ENCODE measurements at regions not wholly inside any gene's neighbourhood (a gene's known extent, or its start where the extent isn't known, plus 50 kb on each side); places are given as distances from the start of the nearest gene placed in this dataset.

- Mint-ChIP-seq H3K4me3 (no peak overlapping the region), H3K4me1 (no peaks in the 10 kb centered on the region), H3K27ac (no peak overlapping the region), H3K27me3 (no peaks in the 10 kb centered on the region), H3K36me3 (ENCODE audit: low read depth) (no peaks in the 10 kb centered on the region), H3K9me3 (ENCODE audit: low read depth) (no peaks in the 10 kb centered on the region)
- no peak for ATAC-seq
- ChIA-PET POLR2A (no interaction called here), CTCF (no interaction called here)
- intact Hi-C loops (cut with DNase I, micrococcal nuclease) = no loop called here
- no peak for DNase-seq
Observed at GRCh38 chr2:153132418-153132817, 346.1 kb downstream of the RPRM start.

GRCh38 chr2:153115141-153115540 lies 363.4 kb downstream of the RPRM start:
- DNase-seq = no peak
- no peak overlapping the region for H3K4me3 Mint-ChIP-seq
- ATAC-seq = no peak
- intact Hi-C loops (cut with DNase I, micrococcal nuclease) = no loop called here
- ChIA-PET POLR2A (no interaction called here), CTCF (no interaction called here)
- no peaks in the 10 kb centered on the region for H3K36me3 Mint-ChIP-seq (ENCODE audit: low read depth)
- H3K27ac Mint-ChIP-seq = no peak overlapping the region
- H3K9me3 Mint-ChIP-seq (ENCODE audit: low read depth) = peaks cover 6% of the 10 kb centered on the region
- H3K27me3 Mint-ChIP-seq = no peaks in the 10 kb centered on the region
- no peaks in the 10 kb centered on the region for H3K4me1 Mint-ChIP-seq

GRCh38 chr2:153110486-153110885 lies 368.1 kb downstream of the RPRM start:
- Mint-ChIP-seq H3K36me3 (ENCODE audit: low read depth) (no peaks in the 10 kb centered on the region), H3K27ac (no peak overlapping the region), H3K9me3 (ENCODE audit: low read depth) (no peaks in the 10 kb centered on the region), H3K4me1 (no peaks in the 10 kb centered on the region), H3K27me3 (no peaks in the 10 kb centered on the region), H3K4me3 (no peak overlapping the region)
- ChIA-PET CTCF (no interaction called here), POLR2A (no interaction called here)
- no peak for ATAC-seq
- intact Hi-C loops (cut with DNase I, micrococcal nuclease) = no loop called here
- DNase-seq = no peak

- Mint-ChIP-seq H3K27ac (no peak overlapping the region), H3K4me1 (no peaks in the 10 kb centered on the region), H3K36me3 (ENCODE audit: low read depth) (no peaks in the 10 kb centered on the region), H3K9me3 (ENCODE audit: low read depth) (no peaks in the 10 kb centered on the region), H3K27me3 (no peaks in the 10 kb centered on the region), H3K4me3 (no peak overlapping the region)
- ChIA-PET CTCF (no interaction called here), POLR2A (no interaction called here)
- ATAC-seq (no peak), DNase-seq (no peak)
- intact Hi-C loops (cut with DNase I, micrococcal nuclease) = no loop called here
Observed at GRCh38 chr2:153109793-153110192, 368.8 kb downstream of the RPRM start.

- H3K36me3 Mint-ChIP-seq (ENCODE audit: low read depth) = no peaks in the 10 kb centered on the region
- intact Hi-C loops (cut with DNase I, micrococcal nuclease) = no loop called here
- H3K27ac Mint-ChIP-seq = no peak overlapping the region
- POLR2A ChIA-PET = no interaction called here
- CTCF ChIA-PET = no interaction called here
- H3K4me1 Mint-ChIP-seq = no peaks in the 10 kb centered on the region
- ATAC-seq = no peak
- no peak for DNase-seq
- no peaks in the 10 kb centered on the region for H3K27me3 Mint-ChIP-seq
- no peak overlapping the region for H3K4me3 Mint-ChIP-seq
- no peaks in the 10 kb centered on the region for H3K9me3 Mint-ChIP-seq (ENCODE audit: low read depth)
Observed at GRCh38 chr2:153106802-153107477, 371.6 kb downstream of the RPRM start.

- DNase-seq (no peak), ATAC-seq (no peak)
- no peak overlapping the region for H3K27ac Mint-ChIP-seq
- no peaks in the 10 kb centered on the region for H3K4me1 Mint-ChIP-seq
- POLR2A ChIA-PET = no interaction called here
- no peaks in the 10 kb centered on the region for H3K9me3 Mint-ChIP-seq (ENCODE audit: low read depth)
- H3K27me3 Mint-ChIP-seq = no peaks in the 10 kb centered on the region
- CTCF ChIA-PET = no interaction called here
- intact Hi-C loops (cut with DNase I, micrococcal nuclease) = no loop called here
- no peaks in the 10 kb centered on the region for H3K36me3 Mint-ChIP-seq (ENCODE audit: low read depth)
- no peak overlapping the region for H3K4me3 Mint-ChIP-seq
Observed at GRCh38 chr2:153105829-153106578, 372.6 kb downstream of the RPRM start.

GRCh38 chr2:153101187-153101586 lies 377.4 kb downstream of the RPRM start:
- Mint-ChIP-seq H3K27me3 (no peaks in the 10 kb centered on the region), H3K4me3 (no peak overlapping the region), H3K9me3 (ENCODE audit: low read depth) (no peaks in the 10 kb centered on the region), H3K36me3 (ENCODE audit: low read depth) (no peaks in the 10 kb centered on the region), H3K4me1 (no peaks in the 10 kb centered on the region), H3K27ac (no peak overlapping the region)
- ATAC-seq (no peak), DNase-seq (no peak)
- intact Hi-C loops (cut with DNase I, micrococcal nuclease) = no loop called here
- ChIA-PET POLR2A (no interaction called here), CTCF (no interaction called here)

GRCh38 chr2:153100151-153100550 lies 378.4 kb downstream of the RPRM start:
- ATAC-seq (no peak), DNase-seq (no peak)
- Mint-ChIP-seq H3K4me3 (no peak overlapping the region), H3K9me3 (ENCODE audit: low read depth) (no peaks in the 10 kb centered on the region), H3K27ac (no peak overlapping the region), H3K36me3 (ENCODE audit: low read depth) (no peaks in the 10 kb centered on the region), H3K27me3 (no peaks in the 10 kb centered on the region), H3K4me1 (no peaks in the 10 kb centered on the region)
- intact Hi-C loops (cut with DNase I, micrococcal nuclease) = no loop called here
- ChIA-PET CTCF (no interaction called here), POLR2A (no interaction called here)

- no peak for DNase-seq
- H3K9me3 Mint-ChIP-seq (ENCODE audit: low read depth) = no peaks in the 10 kb centered on the region
- no peak overlapping the region for H3K4me3 Mint-ChIP-seq
- ChIA-PET CTCF (no interaction called here), POLR2A (no interaction called here)
- H3K4me1 Mint-ChIP-seq = no peaks in the 10 kb centered on the region
- H3K36me3 Mint-ChIP-seq (ENCODE audit: low read depth) = no peaks in the 10 kb centered on the region
- ATAC-seq = no peak
- no peaks in the 10 kb centered on the region for H3K27me3 Mint-ChIP-seq
- intact Hi-C loops (cut with DNase I, micrococcal nuclease) = no loop called here
- H3K27ac Mint-ChIP-seq = no peak overlapping the region
Observed at GRCh38 chr2:153098073-153098472, 379.7 kb downstream of the ARL6IP6 start.

- CTCF ChIA-PET = interaction anchor here (0.7 kb wide), 1 partner anchor 1110 kb away, joined by 3 read pairs; no protein-coding TSS in a partner anchor
- H3K36me3 Mint-ChIP-seq (ENCODE audit: low read depth) = no peaks in the 10 kb centered on the region
- H3K27me3 Mint-ChIP-seq = no peaks in the 10 kb centered on the region
- ATAC-seq = no peak
- H3K27ac Mint-ChIP-seq = no peak overlapping the region
- H3K4me3 Mint-ChIP-seq = no peak overlapping the region
- intact Hi-C loops (cut with DNase I, micrococcal nuclease) = no loop called here
- no peak for DNase-seq
- H3K9me3 Mint-ChIP-seq (ENCODE audit: low read depth) = no peaks in the 10 kb centered on the region
- POLR2A ChIA-PET = no interaction called here
- H3K4me1 Mint-ChIP-seq = no peaks in the 10 kb centered on the region
Observed at GRCh38 chr2:153096272-153096671, 377.9 kb downstream of the ARL6IP6 start.

- POLR2A ChIA-PET = no interaction called here
- H3K27me3 Mint-ChIP-seq = no peaks in the 10 kb centered on the region
- H3K27ac Mint-ChIP-seq = no peak overlapping the region
- DNase-seq (no peak), ATAC-seq (no peak)
- no peaks in the 10 kb centered on the region for H3K36me3 Mint-ChIP-seq (ENCODE audit: low read depth)
- H3K4me3 Mint-ChIP-seq = no peak overlapping the region
- H3K9me3 Mint-ChIP-seq (ENCODE audit: low read depth) = no peaks in the 10 kb centered on the region
- H3K4me1 Mint-ChIP-seq = no peaks in the 10 kb centered on the region
- intact Hi-C loops (cut with DNase I, micrococcal nuclease) = no loop called here
- CTCF ChIA-PET = no interaction called here
Observed at GRCh38 chr2:153091344-153091743, 372.9 kb downstream of the ARL6IP6 start.

- no peaks in the 10 kb centered on the region for H3K27me3 Mint-ChIP-seq
- no peak for ATAC-seq
- CTCF ChIA-PET = no interaction called here
Observed at GRCh38 chr2:153079315-153079714, 360.9 kb downstream of the ARL6IP6 start.

More at GRCh38 chr2:153079315-153079714, 360.9 kb downstream of the ARL6IP6 start:
- no peak for DNase-seq
- no peak overlapping the region for H3K27ac Mint-ChIP-seq
- H3K4me1 Mint-ChIP-seq = no peaks in the 10 kb centered on the region
- POLR2A ChIA-PET = no interaction called here
- H3K4me3 Mint-ChIP-seq = no peak overlapping the region
- no peaks in the 10 kb centered on the region for H3K9me3 Mint-ChIP-seq (ENCODE audit: low read depth)
- no peaks in the 10 kb centered on the region for H3K36me3 Mint-ChIP-seq (ENCODE audit: low read depth)
- intact Hi-C loops (cut with DNase I, micrococcal nuclease) = no loop called here

All from activated CD4-positive, alpha-beta T cell treated with anti-CD3 and anti-CD28 coated beads for 36 hours (primary cell).